ENCODE measurements at regions not wholly inside any gene's neighbourhood (a gene's known extent, or its start where the extent isn't known, plus 50 kb on each side); places are given as distances from the start of the nearest gene placed in this dataset.

GRCh38 chr13:64640002-64640401, 2590.1 kb downstream of the PCDH9 start:
- H2AFZ ChIP-seq, result no peak overlapping the region

More at GRCh38 chr13:64640002-64640401, 2590.1 kb downstream of the PCDH9 start:
- H4K20me1 ChIP-seq (replicated peaks; ENCODE audit: insufficient read depth), result no peaks in the 10 kb centered on the region
- Mint-ChIP-seq H3K27me3 (ENCODE audit: insufficient read depth, low read depth, poor library complexity) (no peaks in the 10 kb centered on the region), H3K4me1 (no peaks in the 10 kb centered on the region), H3K27ac (no peak overlapping the region), H3K36me3 (ENCODE audit: low read depth) (no peaks in the 10 kb centered on the region), H3K9me3 (no peaks in the 10 kb centered on the region), H3K4me3 (no peak overlapping the region)
- H3K4me2 ChIP-seq, result no peak overlapping the region
- H3K4me3 ChIP-seq, result no peak overlapping the region
- DNase-seq (ENCODE audit: low spot score) (no peak), ATAC-seq (no peak)
- no peaks in the 10 kb centered on the region for H3K79me2 ChIP-seq (replicated peaks; ENCODE audit: insufficient read depth)
- TF ChIP-seq ETS1 (IDR thresholded peaks at IDR 0.05), result no peak
- TF ChIP-seq CREB1 (CRISPR knock-in tag; IDR thresholded peaks at IDR 0.05; ENCODE audit: low read depth), result no peak
- no peak for TF ChIP-seq JUNB (IDR thresholded peaks at IDR 0.05; ENCODE audit: unreplicated experiment)
- TF ChIP-seq NANOG (IDR thresholded peaks at IDR 0.05; ENCODE audit: borderline replicate concordance), result no peak
- TF ChIP-seq, protein P1, sequence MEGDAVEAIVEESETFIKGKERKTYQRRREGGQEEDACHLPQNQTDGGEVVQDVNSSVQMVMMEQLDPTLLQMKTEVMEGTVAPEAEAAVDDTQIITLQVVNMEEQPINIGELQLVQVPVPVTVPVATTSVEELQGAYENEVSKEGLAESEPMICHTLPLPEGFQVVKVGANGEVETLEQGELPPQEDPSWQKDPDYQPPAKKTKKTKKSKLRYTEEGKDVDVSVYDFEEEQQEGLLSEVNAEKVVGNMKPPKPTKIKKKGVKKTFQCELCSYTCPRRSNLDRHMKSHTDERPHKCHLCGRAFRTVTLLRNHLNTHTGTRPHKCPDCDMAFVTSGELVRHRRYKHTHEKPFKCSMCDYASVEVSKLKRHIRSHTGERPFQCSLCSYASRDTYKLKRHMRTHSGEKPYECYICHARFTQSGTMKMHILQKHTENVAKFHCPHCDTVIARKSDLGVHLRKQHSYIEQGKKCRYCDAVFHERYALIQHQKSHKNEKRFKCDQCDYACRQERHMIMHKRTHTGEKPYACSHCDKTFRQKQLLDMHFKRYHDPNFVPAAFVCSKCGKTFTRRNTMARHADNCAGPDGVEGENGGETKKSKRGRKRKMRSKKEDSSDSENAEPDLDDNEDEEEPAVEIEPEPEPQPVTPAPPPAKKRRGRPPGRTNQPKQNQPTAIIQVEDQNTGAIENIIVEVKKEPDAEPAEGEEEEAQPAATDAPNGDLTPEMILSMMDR (conservative IDR thresholded peaks at IDR 0.05; ENCODE audit: low read depth in 2 of 2), result no peak
- TF ChIP-seq, protein P2, sequence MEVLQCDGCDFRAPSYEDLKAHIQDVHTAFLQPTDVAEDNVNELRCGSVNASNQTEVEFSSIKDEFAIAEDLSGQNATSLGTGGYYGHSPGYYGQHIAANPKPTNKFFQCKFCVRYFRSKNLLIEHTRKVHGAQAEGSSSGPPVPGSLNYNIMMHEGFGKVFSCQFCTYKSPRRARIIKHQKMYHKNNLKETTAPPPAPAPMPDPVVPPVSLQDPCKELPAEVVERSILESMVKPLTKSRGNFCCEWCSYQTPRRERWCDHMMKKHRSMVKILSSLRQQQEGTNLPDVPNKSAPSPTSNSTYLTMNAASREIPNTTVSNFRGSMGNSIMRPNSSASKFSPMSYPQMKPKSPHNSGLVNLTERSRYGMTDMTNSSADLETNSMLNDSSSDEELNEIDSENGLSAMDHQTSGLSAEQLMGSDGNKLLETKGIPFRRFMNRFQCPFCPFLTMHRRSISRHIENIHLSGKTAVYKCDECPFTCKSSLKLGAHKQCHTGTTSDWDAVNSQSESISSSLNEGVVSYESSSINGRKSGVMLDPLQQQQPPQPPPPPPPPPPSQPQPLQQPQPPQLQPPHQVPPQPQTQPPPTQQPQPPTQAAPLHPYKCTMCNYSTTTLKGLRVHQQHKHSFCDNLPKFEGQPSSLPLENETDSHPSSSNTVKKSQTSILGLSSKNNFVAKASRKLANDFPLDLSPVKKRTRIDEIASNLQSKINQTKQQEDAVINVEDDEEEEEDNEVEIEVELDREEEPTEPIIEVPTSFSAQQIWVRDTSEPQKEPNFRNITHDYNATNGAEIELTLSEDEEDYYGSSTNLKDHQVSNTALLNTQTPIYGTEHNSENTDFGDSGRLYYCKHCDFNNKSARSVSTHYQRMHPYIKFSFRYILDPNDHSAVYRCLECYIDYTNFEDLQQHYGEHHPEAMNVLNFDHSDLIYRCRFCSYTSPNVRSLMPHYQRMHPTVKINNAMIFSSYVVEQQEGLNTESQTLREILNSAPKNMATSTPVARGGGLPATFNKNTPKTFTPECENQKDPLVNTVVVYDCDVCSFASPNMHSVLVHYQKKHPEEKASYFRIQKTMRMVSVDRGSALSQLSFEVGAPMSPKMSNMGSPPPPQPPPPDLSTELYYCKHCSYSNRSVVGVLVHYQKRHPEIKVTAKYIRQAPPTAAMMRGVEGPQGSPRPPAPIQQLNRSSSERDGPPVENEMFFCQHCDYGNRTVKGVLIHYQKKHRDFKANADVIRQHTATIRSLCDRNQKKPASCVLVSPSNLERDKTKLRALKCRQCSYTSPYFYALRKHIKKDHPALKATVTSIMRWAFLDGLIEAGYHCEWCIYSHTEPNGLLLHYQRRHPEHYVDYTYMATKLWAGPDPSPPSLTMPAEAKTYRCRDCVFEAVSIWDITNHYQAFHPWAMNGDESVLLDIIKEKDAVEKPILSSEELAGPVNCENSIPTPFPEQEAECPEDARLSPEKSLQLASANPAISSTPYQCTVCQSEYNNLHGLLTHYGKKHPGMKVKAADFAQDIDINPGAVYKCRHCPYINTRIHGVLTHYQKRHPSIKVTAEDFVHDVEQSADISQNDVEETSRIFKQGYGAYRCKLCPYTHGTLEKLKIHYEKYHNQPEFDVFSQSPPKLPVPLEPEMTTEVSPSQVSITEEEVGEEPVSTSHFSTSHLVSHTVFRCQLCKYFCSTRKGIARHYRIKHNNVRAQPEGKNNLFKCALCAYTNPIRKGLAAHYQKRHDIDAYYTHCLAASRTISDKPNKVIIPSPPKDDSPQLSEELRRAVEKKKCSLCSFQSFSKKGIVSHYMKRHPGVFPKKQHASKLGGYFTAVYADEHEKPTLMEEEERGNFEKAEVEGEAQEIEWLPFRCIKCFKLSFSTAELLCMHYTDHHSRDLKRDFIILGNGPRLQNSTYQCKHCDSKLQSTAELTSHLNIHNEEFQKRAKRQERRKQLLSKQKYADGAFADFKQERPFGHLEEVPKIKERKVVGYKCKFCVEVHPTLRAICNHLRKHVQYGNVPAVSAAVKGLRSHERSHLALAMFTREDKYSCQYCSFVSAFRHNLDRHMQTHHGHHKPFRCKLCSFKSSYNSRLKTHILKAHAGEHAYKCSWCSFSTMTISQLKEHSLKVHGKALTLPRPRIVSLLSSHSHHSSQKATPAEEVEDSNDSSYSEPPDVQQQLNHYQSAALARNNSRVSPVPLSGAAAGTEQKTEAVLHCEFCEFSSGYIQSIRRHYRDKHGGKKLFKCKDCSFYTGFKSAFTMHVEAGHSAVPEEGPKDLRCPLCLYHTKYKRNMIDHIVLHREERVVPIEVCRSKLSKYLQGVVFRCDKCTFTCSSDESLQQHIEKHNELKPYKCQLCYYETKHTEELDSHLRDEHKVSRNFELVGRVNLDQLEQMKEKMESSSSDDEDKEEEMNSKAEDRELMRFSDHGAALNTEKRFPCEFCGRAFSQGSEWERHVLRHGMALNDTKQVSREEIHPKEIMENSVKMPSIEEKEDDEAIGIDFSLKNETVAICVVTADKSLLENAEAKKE (CRISPR knock-in tag; IDR thresholded peaks at IDR 0.05), result no peak
- TF ChIP-seq ZNF114 (CRISPR knock-in tag; IDR thresholded peaks at IDR 0.05), result no peak
- TF ChIP-seq EZH2phosphoT487 (IDR thresholded peaks at IDR 0.05; ENCODE audit: unreplicated experiment), result no peak
- no peak for TF ChIP-seq POLR2AphosphoS5 (IDR thresholded peaks at IDR 0.05; ENCODE audit: low read depth)
- no peak for TF ChIP-seq ZNF331 (CRISPR knock-in tag; IDR thresholded peaks at IDR 0.05; ENCODE audit: low read depth)
- TF ChIP-seq, protein P3, sequence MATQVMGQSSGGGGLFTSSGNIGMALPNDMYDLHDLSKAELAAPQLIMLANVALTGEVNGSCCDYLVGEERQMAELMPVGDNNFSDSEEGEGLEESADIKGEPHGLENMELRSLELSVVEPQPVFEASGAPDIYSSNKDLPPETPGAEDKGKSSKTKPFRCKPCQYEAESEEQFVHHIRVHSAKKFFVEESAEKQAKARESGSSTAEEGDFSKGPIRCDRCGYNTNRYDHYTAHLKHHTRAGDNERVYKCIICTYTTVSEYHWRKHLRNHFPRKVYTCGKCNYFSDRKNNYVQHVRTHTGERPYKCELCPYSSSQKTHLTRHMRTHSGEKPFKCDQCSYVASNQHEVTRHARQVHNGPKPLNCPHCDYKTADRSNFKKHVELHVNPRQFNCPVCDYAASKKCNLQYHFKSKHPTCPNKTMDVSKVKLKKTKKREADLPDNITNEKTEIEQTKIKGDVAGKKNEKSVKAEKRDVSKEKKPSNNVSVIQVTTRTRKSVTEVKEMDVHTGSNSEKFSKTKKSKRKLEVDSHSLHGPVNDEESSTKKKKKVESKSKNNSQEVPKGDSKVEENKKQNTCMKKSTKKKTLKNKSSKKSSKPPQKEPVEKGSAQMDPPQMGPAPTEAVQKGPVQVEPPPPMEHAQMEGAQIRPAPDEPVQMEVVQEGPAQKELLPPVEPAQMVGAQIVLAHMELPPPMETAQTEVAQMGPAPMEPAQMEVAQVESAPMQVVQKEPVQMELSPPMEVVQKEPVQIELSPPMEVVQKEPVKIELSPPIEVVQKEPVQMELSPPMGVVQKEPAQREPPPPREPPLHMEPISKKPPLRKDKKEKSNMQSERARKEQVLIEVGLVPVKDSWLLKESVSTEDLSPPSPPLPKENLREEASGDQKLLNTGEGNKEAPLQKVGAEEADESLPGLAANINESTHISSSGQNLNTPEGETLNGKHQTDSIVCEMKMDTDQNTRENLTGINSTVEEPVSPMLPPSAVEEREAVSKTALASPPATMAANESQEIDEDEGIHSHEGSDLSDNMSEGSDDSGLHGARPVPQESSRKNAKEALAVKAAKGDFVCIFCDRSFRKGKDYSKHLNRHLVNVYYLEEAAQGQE (IDR thresholded peaks at IDR 0.05; ENCODE audit: unreplicated experiment), result no peak
- TF ChIP-seq EZH2 (IDR thresholded peaks at IDR 0.05; ENCODE audit: low read depth, unreplicated experiment), result no peak
- no peak for TF ChIP-seq STAT1 (IDR thresholded peaks at IDR 0.05; ENCODE audit: unreplicated experiment)
- no peaks in the 10 kb centered on the region for H3K9me2 ChIP-seq (ENCODE audit: insufficient read depth)
- peaks cover 2% of the 10 kb centered on the region; the same call in 1 of the 2 replicates for H3K4me1 ChIP-seq (ENCODE audit: insufficient read depth)
- no peak overlapping the region for H3K27ac ChIP-seq (ENCODE audit: low read depth)
- H3F3A ChIP-seq (replicated peaks; ENCODE audit: low read depth), result no peaks in the 10 kb centered on the region
- H3K36me3 ChIP-seq (ENCODE audit: insufficient read depth), result no peaks in the 10 kb centered on the region
- H3K27me3 ChIP-seq (ENCODE audit: insufficient read depth), result no peaks in the 10 kb centered on the region

All from GM23338 (cell line).